Brain microvascular endothelial cell (primary cell): ENCODE measurements at regions not wholly inside any gene's neighbourhood (a gene's known extent, or its start where the extent isn't known, plus 50 kb on each side); places are given as distances from the start of the nearest gene placed in this dataset.

ENCODE experiments used
- DNase-seq: peaks from one replicate; pipeline ENCODE4 v3.0.0-alpha.2; 2020
- H3K27ac ChIP-seq: fragments of 250-450 bp; sonication (Bioruptor Pico); 2 replicates; pipeline ENCODE4 v1.5.1; 2020; ENCODE audit warnings: mild to moderate bottlenecking, moderate library complexity
- H3K27me3 ChIP-seq: fragments of 250-450 bp; sonication (Bioruptor Pico); replicated peaks from 2 replicates; pipeline ENCODE4 v1.5.1; 2020; ENCODE audit warnings: mild to moderate bottlenecking
- H3K36me3 ChIP-seq: fragments of 250-450 bp; sonication (Bioruptor Pico); replicated peaks from 2 replicates; pipeline ENCODE4 v1.5.1; 2020; ENCODE audit warnings: mild to moderate bottlenecking
- H3K4me3 ChIP-seq: 2 replicates; pipeline ENCODE4 v1.5.1; 2011; ENCODE audit warnings: low read depth, mild to moderate bottlenecking, control low read depth, low read length, moderate library complexity
- CTCF ChIP-seq: IDR thresholded peaks from 2 replicates; pipeline ENCODE4 v1.5.1; 2011; ENCODE audit warnings: low read depth, mild to moderate bottlenecking, moderate library complexity, low read length, control low read depth, inconsistent platforms; ENCODE audit errors: missing control alignments
- in situ Hi-C: cut with HindIII; loops from 2 replicates; pipeline ENCODE4 v1.10.0; 2017; ENCODE audit warnings: low sequenced_read_pairs, low pct_ligation_motif_present

DNA sequence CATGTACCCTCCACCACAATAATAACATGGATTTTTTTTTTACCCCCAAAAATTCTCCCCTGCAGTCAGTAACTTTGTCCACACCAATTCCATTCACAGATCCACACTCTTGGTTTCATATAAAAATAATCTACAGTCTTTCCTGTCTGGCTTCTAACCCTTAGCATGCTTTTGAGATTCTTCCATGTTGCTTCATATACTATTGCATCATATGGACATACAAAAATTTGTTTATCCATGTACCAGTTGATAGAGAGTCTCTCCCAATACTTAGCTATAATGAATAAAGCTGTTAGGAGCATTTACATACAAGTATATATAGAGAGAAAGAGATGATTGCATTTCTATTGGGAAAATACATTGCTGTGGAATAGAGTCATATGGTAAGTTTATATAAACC, 575.0 kb downstream of the XPNPEP1 start:
- TF ChIP-seq CTCF = no peak
- no peak overlapping the region for H3K4me3 ChIP-seq
- no peaks in the 10 kb centered on the region for H3K27me3 ChIP-seq
- no peak overlapping the region for H3K27ac ChIP-seq
- in situ Hi-C loops = no loop called here
- H3K36me3 ChIP-seq = no peaks in the 10 kb centered on the region
- DNase-seq = no peak

DNA sequence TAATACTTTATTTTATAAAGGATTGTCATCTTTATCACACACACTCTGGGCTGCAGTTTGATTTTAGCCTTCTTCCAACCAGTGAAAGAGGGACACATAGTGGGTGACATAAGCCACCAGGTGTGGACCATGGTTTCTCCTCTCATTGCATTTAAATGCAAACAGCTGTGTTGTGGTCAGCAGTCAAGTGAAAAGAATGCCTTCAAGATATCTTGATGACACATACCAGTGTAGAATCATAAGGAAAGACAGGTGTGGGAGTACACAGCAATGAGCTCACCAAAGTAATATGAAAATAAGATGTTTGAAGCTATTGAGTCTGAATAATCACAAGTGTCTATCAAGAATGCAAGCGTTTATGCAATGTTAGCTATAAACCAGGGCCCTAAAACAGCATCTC, 580.0 kb downstream of the XPNPEP1 start:
- DNase-seq = no peak
- no peak overlapping the region for H3K27ac ChIP-seq
- TF ChIP-seq CTCF = no peak
- in situ Hi-C loops = no loop called here
- no peaks in the 10 kb centered on the region for H3K27me3 ChIP-seq
- no peak overlapping the region for H3K4me3 ChIP-seq
- no peaks in the 10 kb centered on the region for H3K36me3 ChIP-seq

GRCh38 chr10:109341986-109342385, 581.3 kb downstream of the XPNPEP1 start:
- Histone ChIP-seq H3K4me3 (no peak overlapping the region), H3K36me3 (no peaks in the 10 kb centered on the region), H3K27ac (no peak overlapping the region), H3K27me3 (no peaks in the 10 kb centered on the region)
- no peak for DNase-seq
- no peak for TF ChIP-seq CTCF
- in situ Hi-C loops = no loop called here

GRCh38 chr10:109328001-109328400, 595.3 kb downstream of the XPNPEP1 start:
- no peaks in the 10 kb centered on the region for H3K36me3 ChIP-seq
- DNase-seq = no peak
- H3K27ac ChIP-seq = no peak overlapping the region
- no peaks in the 10 kb centered on the region for H3K27me3 ChIP-seq
- no peak overlapping the region for H3K4me3 ChIP-seq
- TF ChIP-seq CTCF = peak; percentile 12
- in situ Hi-C loops = no loop called here

GRCh38 chr10:109327266-109327665, 596.0 kb downstream of the XPNPEP1 start:
- Histone ChIP-seq H3K27ac (no peak overlapping the region), H3K27me3 (no peaks in the 10 kb centered on the region), H3K4me3 (no peak overlapping the region), H3K36me3 (no peaks in the 10 kb centered on the region)
- TF ChIP-seq CTCF = no peak
- no peak for DNase-seq
- in situ Hi-C loops = no loop called here

- Histone ChIP-seq H3K4me3 (no peak overlapping the region), H3K27me3 (no peaks in the 10 kb centered on the region), H3K36me3 (no peaks in the 10 kb centered on the region), H3K27ac (no peak overlapping the region)
- no peak for DNase-seq
- no peak for TF ChIP-seq CTCF
- in situ Hi-C loops = no loop called here
Measured at GRCh38 chr10:109324721-109325120, 598.6 kb downstream of the XPNPEP1 start.
